Stimulated activated CD8-positive, alpha-beta memory T cell treated with anti-CD3 and anti-CD28 coated beads, Interleukin-7, amount 100 ng/mL, for 4 hours (primary cell): ENCODE measurements at regions not wholly inside any gene's neighbourhood (a gene's known extent, or its start where the extent isn't known, plus 50 kb on each side); places are given as distances from the start of the nearest gene placed in this dataset.

Source experiments
- DNase-seq, 2 donors: peaks; one replicate each; pipeline ENCODE4 v3.0.0-alpha.2; 2020; ENCODE audit warnings: low read depth in 2 of 2

DNA sequence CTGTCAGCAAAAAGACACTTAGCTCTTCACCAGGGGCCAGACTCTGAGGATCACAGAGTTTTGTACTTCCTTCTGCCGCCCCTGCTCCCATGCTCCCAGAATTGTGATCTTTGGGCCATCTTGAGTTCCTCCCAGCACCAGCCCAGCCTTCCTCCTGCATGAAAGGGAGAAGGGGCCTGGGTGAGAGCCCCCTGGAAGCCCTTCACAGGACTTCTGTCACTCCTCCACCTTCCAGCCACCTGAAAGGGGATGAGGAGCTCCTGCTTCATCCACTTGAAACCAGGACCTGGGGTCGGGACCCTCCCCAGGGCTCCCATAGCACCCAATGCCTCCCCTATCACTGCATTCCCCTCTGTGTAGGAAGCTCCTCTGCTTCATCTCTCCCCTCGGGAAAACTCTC, 174.2 kb downstream of the BUD13 start:
- DNase-seq, result no peak

DNA sequence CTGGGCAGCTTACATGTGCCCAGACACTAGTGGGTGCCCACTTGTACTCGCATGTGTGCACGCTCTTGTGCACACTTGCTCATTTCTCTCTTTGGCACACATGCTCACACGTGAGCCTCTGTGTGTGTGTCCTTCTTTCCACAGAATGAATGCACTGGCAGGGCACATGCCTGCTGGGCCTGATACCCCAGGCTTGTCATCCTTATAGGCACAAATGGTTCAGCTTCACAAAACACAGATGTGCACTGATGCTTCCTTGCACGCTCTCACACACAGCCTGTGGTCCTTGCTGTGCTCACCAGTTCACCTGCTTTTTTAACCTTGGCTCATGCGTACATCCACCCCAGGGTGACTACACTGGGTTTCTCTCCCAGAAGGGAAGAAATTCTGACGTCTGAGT, 174.8 kb downstream of the BUD13 start:
- DNase-seq, result no peak

DNA sequence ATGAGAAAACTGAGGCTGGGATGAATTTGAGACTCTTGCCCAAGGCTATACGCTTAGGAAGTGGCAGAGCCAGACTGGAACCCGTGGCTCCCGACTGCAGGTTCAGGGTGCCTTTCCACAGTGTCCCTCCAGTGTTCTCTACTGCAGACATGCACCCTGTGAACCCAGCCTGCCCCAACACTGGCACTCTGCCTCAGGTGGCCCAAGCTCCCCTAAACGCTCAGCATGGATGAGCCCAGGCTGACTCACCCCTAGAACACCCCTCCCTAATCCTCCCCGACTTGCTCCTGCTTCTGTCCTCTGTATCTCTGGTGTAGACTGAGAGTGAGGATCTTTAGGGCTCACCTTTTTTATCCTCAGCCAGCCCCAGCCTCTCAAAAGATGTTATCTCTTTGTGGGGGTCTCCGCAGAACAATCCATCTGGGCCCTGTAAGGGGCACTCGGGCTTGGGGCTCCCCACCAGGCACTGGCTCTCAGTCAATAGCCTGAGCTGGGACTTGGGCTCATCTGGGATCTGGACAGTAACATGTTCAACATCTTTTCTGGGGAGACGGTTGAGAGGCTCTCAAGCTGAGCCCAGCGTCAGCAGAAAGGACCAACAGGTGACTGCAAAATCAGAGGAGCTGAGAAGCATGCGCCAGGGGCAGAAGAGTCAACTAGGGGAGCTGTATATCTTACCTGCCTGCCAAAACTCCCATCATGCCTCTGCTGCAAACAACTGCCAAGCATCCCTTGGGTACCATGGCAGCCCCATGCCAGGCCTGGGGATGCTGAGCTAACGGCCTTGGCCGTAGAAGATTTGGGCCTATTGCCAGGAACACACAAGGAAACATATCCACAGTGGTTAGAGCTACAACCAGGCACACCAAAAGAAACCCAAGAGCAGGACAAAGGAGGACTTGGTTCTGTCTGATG, 176.2 kb downstream of the BUD13 start:
- DNase-seq, result no peak

DNA sequence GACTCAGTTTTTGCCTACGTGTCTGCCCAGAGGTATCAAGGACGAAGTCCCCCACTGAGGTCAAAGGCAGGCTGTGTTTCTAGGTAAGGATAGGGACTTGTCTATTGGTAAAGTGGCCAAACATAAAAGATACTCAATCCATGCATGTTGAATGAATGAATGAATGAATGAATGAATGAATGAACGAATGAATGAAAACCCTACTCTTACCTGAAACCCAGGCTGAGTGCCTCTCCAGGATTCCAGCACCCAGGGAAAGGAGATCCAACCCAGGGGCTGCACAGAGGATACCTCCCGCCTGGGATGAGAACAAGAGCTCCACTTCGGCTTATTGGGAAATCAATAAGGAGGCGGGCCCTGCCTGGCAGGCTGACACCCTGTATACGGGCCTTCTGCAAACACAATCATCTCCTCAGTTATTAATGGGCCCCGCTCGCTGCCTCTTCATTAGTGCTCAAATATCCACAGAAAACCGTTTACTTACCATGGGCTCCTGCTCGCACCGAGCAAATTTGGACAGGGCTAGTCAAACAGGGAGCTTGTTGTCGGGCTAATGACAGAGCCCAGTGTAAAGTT, 177.4 kb downstream of the BUD13 start:
- no peak for DNase-seq

DNA sequence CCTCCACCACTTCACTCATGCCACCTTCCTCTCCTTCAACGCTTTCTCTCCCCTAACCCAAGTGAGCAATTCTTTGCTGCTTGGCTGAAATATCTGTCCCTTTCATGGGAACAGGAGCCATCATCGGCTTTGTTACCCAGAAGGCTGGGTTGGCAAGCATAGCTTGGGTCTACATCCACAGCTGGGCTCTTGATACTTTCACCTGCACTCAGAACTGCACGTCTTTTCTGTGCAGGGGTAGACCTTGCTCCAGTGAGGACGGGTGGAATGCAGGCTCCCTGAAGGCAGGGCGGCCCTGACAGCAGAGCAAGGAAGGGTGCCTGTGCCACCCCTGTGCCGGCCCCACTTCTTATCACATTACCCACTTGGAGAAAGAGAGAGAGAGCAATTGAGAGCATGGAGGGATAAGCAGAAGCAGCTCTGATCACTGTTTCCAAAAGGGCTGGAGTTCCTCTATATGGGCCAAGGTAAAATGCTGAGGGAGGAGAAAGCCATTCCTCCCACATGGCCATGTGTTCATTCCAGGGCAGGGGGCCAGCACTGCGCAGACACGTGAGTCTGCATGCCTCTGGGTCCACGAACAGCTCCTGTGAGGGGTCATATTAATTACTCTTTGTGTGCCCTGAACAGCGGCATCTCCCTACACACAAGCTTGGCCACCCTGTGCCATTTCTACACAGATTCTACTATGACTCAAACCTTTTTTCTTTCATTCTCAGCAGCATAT, 181.8 kb downstream of the BUD13 start:
- no peak for DNase-seq

DNA sequence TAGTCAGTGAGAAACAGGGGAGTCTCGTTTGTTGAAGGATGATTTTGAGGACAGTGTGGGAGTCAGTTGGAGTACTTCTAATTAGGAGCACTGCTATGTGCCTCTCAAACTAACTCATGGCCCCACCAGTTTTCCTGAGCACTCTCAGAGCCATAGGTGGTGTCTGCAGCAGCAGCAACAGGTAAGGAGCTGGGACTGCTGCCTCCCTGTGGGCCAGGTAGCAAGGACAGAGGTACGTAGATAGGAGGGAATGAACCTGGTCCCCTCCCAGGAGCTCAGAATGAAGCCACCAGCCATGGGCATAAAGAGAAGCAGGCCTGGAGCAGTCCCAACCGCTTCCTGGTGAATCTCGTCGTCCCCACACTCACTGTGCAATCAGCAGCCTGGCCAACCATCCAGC, 183.4 kb downstream of the BUD13 start:
- no peak for DNase-seq

DNA sequence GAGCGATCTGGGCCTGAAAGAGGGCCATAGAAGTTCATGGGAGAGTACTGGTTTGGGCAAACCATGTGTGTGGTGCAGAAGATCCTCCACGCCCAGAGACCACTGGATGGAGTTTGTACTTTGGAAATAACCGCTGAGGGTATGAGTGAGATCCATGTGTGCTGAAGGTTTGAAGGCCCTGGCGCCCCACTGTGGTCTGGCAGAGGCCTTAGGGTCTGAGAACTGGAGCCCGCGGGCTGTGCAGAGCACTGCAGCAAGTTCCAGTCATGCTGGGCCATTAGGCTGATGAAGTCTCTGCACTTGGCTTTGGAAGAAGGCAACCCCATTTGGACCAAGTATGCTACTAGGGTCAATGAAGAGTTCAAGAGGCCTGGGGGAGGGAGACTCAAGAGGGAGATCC, 186.4 kb downstream of the BUD13 start:
- DNase-seq, result no peak

DNA sequence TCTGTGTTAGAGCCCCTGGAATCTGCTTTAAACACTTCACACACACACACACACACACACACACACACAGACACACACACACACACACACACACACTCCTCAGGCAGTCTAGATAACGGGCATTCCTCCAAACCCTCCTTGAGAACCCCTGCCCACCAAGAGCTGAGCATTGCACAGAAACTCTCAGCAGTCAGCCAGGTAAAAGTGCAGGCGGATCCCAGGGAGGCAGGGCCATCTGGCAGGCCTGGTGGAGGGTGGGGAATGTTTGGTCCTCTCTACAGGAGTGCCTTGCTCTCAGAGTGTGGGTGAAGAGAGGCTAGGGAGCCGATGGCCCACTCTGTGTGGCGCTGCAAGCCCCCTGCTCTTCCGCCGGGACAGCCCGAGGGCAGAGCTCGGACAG, 190.2 kb downstream of the BUD13 start:
- no peak for DNase-seq

DNA sequence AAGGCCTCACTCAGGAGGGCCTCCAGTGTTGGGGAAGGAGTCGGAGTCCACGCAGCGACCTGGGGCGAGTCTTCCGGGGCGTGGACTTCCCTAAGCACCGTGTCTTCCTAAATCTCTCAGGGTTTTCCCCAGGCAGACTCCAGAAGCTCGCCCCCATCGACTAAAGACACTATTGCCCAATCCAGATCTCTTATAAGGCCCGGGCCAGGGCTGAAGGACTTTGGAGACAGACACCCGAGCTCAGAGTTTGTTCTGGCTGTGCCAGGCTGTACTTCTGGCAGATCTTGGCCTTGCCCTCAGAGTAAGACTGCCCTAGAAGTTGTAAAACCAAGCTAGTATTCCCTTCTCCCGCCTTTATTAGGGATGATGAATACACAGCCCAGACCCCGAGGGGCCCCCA, 191.4 kb downstream of the BUD13 start:
- no peak for DNase-seq

DNA sequence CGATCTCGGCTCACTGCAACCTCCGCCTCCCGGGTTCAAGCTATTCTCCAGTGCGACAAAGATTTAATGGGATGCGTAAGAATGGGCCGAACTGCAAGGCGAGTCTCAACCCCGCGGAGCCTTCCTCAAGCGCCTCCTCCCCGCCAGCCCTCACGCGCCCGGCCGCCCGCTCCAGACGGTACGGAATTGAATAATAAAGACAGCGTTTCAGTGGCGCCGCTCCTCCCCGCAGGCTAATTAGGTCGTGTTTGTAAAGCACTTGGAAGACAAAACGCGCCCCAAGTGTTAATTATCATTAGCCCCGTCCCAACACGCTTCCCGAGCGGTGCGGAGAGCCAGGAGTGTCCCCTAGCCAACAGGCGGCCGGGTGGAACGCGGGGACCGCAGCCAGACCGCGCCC, 192.0 kb downstream of the BUD13 start:
- no peak for DNase-seq

DNA sequence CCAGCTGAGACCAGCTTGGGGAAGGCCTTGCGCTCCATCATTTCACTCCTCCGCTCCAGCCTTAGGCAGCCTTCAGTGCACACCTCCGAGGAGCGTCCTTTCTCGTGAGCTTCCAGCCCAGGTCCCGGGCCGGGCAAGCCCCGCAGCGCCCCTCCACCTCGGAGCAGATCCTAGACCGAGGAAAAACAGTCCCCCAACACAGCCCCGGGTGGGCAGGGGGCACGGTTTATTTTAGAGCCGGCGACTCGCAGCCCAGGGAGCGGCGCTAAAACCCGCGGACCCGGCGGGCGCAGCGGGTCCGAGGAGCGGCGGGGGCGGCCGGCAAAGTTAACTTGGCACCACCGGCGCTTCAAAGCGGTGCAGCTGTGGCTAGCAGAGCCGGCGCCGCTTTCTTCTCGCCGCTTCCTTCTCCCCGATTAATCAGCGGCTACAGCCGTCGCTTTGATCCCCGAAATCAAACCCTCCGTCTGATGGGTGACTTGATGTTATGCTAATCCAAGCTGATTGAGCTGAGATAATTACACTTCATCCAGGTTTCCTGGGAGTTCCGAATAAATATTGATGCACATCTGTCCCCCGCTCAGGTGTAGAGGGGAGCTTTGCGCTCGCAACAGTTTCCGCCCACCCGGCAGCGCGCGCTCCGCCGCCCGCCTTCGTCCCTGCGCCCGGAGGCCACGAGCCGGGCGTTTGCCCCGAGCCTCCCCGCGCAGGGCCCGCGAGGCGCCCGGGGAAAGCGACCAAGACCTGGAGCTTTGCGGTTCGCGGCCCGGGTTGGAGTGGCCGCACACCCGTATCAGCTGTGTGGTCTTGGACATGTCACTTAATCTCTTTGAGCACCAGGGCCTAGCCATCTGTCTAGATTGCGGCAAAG, 192.7 kb downstream of the BUD13 start:
- DNase-seq, result no peak

DNA sequence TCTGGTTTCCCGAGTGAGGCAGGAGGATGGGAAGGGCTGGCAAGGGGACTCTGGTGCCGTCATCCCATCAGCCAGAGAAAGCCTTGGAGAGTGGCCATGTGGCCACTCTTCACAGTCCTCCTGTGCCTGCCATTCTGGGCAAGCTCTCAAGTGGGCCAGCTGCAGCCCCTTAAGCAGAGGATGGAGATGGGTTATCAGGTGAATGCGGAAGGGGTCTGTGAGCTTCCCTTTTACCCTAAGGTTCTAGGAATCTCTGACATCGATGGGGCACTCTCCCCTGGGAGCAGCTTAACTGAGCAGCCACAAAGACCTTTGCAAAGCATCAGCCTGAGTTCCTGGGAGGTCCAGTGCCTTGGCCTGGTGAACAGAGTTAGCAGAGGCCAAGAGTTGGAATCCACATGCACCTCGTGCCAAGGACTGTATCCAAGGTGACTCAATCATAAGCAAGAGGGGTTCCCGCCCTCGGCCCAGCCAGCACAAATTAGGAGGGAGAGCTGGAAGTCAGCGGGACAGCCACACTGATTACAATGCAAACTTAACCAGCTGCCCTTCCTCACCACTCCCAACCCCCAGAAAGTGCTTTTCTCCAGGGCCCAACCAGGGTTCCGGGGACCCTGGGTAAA, 193.6 kb downstream of the BUD13 start:
- no peak for DNase-seq

DNA sequence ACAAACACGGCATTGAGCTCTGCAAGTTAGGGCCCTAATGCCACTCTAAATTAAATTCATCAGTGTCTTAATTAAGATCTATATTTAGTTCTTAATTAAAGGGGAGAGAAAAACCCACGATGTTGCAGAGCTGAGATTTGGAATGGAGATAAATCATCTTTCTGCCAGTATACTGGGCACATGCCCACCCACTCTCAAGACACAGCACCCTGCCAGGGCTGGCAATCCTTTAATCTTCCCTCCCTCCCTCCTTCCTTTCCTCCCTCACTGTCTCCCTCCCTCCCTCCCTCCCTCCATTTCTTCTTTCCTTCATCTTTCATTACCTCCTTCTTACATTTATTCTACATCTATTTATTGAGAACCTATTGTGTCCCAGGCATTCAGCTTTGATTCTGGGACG, 194.8 kb downstream of the BUD13 start:
- DNase-seq, result no peak

DNA sequence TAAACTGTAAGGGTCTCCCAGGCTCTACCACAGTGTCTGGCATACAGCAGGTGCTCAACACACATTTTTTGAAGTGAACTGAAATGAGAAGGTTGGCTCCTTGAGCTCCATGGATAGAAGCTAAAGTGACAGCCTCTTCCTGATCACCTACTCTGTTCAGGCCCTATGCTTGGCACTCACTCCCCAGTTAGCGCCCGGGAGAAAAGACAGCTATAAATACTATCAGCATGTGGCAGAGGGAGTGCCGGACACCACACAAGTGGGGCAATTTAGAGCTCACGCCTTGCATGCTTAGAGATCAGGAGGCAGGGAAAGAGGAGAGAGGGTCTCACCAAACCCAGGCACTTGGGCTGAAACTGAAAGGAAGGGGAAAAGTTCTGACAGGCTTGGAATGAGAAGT, 195.5 kb downstream of the BUD13 start:
- DNase-seq, result no peak

DNA sequence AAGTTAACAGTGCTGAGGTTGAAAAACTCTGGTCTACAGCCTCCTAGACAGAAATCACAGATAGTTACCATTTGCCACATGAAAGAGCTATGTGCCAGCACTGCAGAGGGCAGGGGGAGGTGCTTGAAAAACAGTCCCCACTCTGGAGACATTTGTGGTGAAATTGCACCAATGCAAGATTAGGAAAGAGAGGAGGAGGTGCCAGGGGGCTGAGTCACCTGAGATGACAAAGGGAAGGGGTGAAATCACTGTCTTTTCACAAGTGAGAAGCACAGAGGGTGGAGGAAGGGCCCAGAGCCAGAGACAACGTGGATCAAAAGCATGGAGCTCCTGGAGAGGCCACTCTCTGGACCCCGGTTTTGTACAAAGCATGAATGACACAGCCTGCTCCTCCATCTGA, 196.3 kb downstream of the BUD13 start:
- no peak for DNase-seq

DNA sequence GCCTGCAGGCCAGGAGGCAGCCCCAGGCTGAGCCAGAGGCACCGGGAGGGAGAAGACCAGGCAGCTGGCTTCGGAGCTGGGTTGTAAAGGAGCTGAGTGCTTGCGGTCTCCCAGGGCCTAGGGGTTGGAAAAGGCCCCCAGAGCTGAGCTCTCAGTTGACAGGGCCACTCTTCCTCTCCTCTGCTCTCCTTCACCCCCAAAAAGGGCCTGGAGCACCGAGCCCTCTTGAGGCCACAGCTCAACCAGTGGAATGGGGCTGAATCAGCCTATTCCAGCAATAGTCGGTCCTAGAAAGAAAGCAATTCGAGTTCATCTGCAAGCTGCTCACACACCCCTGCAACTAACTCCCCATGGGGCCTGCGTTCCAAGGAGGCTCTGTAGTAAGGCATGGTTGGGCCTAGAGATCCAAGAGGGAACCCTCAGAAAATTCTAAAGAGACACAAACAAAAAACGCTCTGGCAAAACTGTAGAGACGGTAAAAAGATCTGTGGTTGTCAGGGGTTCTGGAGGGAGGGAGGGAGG, 205.0 kb downstream of the BUD13 start:
- DNase-seq, result no peak

DNA sequence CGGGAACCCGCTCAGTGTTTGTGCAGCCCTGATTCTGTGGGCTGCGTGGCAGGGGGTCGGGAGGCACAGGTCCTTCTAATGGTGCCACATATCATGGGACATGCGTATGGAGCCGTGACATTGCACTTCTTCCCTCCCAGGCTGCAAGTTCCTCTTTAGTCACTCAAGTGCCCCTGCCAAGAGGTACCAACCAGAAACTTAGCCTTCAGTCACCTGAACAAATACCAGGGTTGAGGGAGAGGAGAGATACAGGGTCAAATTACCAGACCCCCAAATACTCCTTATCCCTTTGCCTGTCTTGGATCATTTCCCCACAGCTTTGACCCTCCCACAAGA, 209.1 kb downstream of the BUD13 start:
- no peak for DNase-seq

DNA sequence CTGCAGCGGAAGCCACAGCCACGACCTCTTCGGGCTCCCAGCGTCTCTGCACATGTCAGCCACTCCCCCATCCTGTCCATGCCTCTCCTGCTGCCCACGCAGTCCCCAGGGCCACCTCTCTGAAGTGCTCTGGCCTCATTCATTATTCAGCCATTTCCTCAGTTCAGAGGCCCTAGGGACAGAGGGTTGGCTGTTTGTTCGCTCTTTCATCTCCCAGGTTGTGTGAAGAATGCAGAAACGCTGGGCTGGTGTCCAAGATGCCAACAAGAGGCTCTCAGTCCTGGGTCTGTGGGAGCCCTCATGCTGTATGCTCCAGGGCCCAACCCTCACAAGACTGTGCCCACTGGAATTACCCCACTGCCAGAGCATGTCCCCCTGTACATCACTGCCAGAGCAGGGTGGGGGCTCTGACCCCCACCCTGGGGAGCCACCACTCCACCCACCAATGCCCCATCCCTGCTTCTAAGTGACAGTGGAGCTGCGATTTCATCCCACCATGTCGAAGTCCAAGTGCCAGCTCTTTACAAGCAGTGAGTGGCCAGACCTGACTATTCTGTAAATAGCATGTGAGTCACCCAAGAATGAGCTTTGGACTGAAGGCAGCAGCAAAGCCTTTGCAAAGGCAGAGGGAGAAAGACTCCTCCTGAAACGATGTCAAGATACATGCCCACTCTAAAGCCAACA, 209.6 kb downstream of the BUD13 start:
- no peak for DNase-seq

DNA sequence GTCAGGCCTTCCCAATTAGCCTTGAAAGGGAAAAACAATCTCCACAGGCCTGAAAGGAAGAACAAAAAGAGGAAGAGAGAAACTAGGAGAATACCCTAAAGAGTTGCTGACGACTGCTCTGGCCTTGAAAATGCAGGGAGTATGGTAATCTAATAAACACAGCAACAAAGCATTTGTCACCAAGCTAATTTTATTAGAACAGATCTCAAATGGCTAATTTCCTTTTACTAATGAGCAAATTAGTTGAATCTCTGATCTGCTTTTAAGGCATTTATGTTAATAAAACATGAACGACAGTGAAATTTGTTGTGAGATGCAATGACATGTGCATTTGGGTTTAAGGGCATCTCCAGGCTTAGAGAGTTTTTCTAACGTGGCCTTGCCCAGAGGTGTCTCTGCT, 212.2 kb downstream of the BUD13 start:
- no peak for DNase-seq

DNA sequence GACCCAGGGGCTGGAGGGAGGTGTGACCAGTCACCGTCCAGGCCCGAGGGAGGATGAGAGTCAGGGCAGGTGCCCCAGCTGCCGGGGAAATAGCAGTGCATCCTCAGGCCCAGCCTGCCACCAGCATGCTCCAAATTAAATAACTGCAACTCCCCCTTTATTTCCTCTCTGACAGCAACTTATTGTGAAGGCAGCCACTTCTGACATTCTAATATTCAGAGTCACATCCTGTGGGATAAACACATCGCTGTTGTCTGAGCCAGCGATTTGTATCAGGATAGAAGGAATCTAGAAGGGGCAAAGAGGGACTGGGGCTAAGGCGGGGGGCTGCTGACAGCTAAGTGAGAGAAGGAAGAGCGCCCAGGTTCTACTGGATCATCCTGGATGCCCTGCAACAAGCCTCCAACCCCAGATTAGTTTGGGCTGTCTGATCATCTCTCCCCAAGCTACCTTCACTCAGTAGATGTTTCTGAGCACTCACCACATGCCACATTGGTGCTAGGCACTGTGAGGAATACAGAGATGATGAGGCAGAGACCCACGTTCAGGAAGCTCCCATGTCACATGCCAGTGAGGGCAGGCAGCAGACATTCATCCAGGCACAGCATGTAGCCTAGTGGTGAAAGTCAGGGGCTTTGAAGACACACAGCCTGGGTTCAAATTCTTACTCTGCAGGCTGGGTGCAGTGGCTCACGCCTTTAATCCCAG, 214.1 kb downstream of the BUD13 start:
- no peak for DNase-seq
